ENCODE measurements at regions not wholly inside any gene's neighbourhood (a gene's known extent, or its start where the extent isn't known, plus 50 kb on each side); places are given as distances from the start of the nearest gene placed in this dataset.

DNA sequence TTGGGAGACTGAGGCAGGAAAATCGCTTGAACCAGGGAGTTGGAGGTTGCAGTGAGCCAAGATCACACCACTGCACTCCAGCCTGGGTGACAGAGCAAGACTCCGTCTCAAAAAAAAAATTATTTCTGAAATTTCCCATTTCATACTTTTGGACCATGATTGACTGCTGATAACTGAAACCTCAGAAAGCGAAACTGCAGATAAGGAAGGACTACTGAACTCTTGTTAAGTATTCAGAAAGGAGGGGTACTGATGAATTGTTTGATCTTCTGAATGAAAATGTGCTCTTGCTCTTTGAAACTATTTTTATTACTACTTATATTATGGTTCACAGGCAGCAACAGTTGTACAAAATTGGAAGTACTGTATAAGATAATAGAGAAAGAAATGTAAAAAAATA, 69.0 kb downstream of the HDGFL1 start:
- TF ChIP-seq, protein P1, sequence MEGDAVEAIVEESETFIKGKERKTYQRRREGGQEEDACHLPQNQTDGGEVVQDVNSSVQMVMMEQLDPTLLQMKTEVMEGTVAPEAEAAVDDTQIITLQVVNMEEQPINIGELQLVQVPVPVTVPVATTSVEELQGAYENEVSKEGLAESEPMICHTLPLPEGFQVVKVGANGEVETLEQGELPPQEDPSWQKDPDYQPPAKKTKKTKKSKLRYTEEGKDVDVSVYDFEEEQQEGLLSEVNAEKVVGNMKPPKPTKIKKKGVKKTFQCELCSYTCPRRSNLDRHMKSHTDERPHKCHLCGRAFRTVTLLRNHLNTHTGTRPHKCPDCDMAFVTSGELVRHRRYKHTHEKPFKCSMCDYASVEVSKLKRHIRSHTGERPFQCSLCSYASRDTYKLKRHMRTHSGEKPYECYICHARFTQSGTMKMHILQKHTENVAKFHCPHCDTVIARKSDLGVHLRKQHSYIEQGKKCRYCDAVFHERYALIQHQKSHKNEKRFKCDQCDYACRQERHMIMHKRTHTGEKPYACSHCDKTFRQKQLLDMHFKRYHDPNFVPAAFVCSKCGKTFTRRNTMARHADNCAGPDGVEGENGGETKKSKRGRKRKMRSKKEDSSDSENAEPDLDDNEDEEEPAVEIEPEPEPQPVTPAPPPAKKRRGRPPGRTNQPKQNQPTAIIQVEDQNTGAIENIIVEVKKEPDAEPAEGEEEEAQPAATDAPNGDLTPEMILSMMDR (conservative IDR thresholded peaks at IDR 0.05; ENCODE audit: low read length) = no peak
- no peak for TF ChIP-seq EZH2phosphoT487 (IDR thresholded peaks at IDR 0.05; ENCODE audit: borderline replicate concordance)

Data from Loucy (cell line).